ENCODE measurements at regions not wholly inside any gene's neighbourhood (a gene's known extent, or its start where the extent isn't known, plus 50 kb on each side); places are given as distances from the start of the nearest gene placed in this dataset.

DNA sequence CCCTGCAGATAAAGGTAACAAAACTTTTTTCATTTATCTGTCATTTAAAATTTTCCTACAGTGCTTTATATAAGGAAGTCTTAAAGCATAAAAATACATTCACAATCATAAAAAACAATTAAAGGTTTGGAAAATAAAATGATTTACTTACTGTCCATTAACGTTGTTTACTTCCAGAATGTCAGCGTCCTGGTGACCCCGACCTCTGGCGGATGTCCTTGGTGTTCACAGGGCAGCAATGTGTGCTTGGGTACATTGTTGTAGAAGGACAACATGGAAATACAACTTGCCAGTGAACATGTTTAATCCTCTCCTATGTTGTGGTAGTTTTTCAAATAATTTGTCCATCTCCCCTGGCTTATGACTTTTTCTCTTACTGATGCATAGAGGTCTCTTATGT, 168.8 kb upstream of the NDN start:
- no TSS peak for BruUV-seq (replicated peaks)
- Histone ChIP-seq H3K4me3 (ENCODE audit: low read depth in 2 of 2, low read length in 2 of 2) (no peak overlapping the region), H3K27ac (ENCODE audit: low read length) (no peak overlapping the region), H3K9me3 (ENCODE audit: control insufficient read depth, insufficient read depth, low read depth, low read length) (no peaks in the 10 kb centered on the region), H3K27me3 (ENCODE audit: control insufficient read depth, insufficient read depth, low read length) (no peaks in the 10 kb centered on the region), H3K36me3 (ENCODE audit: control insufficient read depth, insufficient read depth, low read length) (no peaks in the 10 kb centered on the region), H3K4me1 (ENCODE audit: control insufficient read depth, insufficient read depth, low read length) (no peaks in the 10 kb centered on the region)
- ChIA-PET POLR2A (no interaction called here), CTCF (no interaction called here)
- no peak for TF ChIP-seq TCF7L2 (IDR thresholded peaks at IDR 0.05; ENCODE audit: low read depth, low read length)
- TF ChIP-seq, protein P1, sequence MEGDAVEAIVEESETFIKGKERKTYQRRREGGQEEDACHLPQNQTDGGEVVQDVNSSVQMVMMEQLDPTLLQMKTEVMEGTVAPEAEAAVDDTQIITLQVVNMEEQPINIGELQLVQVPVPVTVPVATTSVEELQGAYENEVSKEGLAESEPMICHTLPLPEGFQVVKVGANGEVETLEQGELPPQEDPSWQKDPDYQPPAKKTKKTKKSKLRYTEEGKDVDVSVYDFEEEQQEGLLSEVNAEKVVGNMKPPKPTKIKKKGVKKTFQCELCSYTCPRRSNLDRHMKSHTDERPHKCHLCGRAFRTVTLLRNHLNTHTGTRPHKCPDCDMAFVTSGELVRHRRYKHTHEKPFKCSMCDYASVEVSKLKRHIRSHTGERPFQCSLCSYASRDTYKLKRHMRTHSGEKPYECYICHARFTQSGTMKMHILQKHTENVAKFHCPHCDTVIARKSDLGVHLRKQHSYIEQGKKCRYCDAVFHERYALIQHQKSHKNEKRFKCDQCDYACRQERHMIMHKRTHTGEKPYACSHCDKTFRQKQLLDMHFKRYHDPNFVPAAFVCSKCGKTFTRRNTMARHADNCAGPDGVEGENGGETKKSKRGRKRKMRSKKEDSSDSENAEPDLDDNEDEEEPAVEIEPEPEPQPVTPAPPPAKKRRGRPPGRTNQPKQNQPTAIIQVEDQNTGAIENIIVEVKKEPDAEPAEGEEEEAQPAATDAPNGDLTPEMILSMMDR (IDR thresholded peaks at IDR 0.05), result peak; percentile 15; the same call in 1 of the 2 replicates
- DNase-seq (ENCODE audit: low read depth, low spot score), result no peak
- intact Hi-C loops (cut with micrococcal nuclease; ENCODE audit: unreplicated experiment) (loop anchor here (5.0 kb wide), 1 partner anchor 209 kb away; the partner anchor contains the start of gene MAGEL2), in situ Hi-C loops (cut with HindIII; ENCODE audit: low pct_unique_long_range_greater_than_20kb, low sequenced_read_pairs) (no loop called here)
- no peak for ATAC-seq

DNA sequence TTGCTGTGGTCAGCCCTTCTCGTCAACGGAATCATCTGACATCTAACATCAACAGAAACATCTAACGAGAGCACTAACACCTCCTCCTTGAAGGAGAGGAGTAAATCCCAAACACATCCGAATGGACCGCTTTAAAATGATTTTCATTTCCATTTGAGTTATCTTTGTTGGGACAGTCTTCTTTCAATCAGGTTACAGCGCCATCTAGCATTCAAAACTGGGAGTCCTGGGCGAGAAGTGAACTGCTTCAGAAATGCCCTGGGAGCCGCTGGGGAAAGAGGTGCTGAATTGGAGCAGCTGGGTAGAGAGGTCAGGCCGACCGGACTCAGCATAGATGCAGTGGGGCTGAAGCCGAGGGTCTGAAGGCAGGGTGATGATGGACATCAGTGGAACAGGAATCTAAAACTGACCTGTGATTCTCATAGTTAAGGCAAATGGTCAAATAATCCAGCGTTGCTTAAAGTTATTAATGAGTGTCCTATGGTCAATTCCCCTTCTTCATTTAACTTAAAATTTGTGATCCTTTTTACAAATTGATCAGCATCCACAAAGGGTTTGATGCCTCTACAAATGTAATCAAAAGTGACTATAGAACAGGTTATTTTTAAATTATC, 170.0 kb upstream of the NDN start:
- DNase-seq (ENCODE audit: low read depth, low spot score), result no peak
- ChIA-PET POLR2A (no interaction called here), CTCF (no interaction called here)
- H3K27ac ChIP-seq (ENCODE audit: low read length), result no peak overlapping the region
- H3K4me3 ChIP-seq (ENCODE audit: low read depth in 2 of 2, low read length in 2 of 2), result no peak overlapping the region
- no peaks in the 10 kb centered on the region for H3K9me3 ChIP-seq (ENCODE audit: control insufficient read depth, insufficient read depth, low read depth, low read length)
- intact Hi-C loops (cut with micrococcal nuclease; ENCODE audit: unreplicated experiment), result loop anchor here (5.0 kb wide), 1 partner anchor 210 kb away; the partner anchor contains the start of gene MAGEL2
- TF ChIP-seq POLR2AphosphoS5 (IDR thresholded peaks at IDR 0.05; ENCODE audit: low read depth, low read length) (no peak), TCF7L2 (IDR thresholded peaks at IDR 0.05; ENCODE audit: low read depth, low read length) (no peak), SIN3A (IDR thresholded peaks at IDR 0.05; ENCODE audit: borderline replicate concordance, insufficient read depth, low read depth, low read length) (no peak)
- TF ChIP-seq, protein P2, sequence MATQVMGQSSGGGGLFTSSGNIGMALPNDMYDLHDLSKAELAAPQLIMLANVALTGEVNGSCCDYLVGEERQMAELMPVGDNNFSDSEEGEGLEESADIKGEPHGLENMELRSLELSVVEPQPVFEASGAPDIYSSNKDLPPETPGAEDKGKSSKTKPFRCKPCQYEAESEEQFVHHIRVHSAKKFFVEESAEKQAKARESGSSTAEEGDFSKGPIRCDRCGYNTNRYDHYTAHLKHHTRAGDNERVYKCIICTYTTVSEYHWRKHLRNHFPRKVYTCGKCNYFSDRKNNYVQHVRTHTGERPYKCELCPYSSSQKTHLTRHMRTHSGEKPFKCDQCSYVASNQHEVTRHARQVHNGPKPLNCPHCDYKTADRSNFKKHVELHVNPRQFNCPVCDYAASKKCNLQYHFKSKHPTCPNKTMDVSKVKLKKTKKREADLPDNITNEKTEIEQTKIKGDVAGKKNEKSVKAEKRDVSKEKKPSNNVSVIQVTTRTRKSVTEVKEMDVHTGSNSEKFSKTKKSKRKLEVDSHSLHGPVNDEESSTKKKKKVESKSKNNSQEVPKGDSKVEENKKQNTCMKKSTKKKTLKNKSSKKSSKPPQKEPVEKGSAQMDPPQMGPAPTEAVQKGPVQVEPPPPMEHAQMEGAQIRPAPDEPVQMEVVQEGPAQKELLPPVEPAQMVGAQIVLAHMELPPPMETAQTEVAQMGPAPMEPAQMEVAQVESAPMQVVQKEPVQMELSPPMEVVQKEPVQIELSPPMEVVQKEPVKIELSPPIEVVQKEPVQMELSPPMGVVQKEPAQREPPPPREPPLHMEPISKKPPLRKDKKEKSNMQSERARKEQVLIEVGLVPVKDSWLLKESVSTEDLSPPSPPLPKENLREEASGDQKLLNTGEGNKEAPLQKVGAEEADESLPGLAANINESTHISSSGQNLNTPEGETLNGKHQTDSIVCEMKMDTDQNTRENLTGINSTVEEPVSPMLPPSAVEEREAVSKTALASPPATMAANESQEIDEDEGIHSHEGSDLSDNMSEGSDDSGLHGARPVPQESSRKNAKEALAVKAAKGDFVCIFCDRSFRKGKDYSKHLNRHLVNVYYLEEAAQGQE (IDR thresholded peaks at IDR 0.05; ENCODE audit: insufficient read depth in 1 of 2, low read depth in 2 of 2, low read length in 1 of 2), result no peak
- TF ChIP-seq, protein P1 (IDR thresholded peaks at IDR 0.05), result peak; percentile 75
- ATAC-seq, result 0 out of 2 replicates have a peak, but pooled peaks have one; percentile 53
- no peaks in the 10 kb centered on the region for H3K36me3 ChIP-seq (ENCODE audit: control insufficient read depth, insufficient read depth, low read length)
- in situ Hi-C loops (cut with HindIII; ENCODE audit: low pct_unique_long_range_greater_than_20kb, low sequenced_read_pairs), result no loop called here
- no peaks in the 10 kb centered on the region for H3K27me3 ChIP-seq (ENCODE audit: control insufficient read depth, insufficient read depth, low read length)
- no peaks in the 10 kb centered on the region for H3K4me1 ChIP-seq (ENCODE audit: control insufficient read depth, insufficient read depth, low read length)
- no TSS peak for BruUV-seq (replicated peaks)
